ENCODE measurements at regions not wholly inside any gene's neighbourhood (a gene's known extent, or its start where the extent isn't known, plus 50 kb on each side); places are given as distances from the start of the nearest gene placed in this dataset.
"Not testable (repeated sequence)": the region's sequence is repeated elsewhere in the genome, so short reads cannot be mapped to it uniquely, and the experiment has no call there.

DNA sequence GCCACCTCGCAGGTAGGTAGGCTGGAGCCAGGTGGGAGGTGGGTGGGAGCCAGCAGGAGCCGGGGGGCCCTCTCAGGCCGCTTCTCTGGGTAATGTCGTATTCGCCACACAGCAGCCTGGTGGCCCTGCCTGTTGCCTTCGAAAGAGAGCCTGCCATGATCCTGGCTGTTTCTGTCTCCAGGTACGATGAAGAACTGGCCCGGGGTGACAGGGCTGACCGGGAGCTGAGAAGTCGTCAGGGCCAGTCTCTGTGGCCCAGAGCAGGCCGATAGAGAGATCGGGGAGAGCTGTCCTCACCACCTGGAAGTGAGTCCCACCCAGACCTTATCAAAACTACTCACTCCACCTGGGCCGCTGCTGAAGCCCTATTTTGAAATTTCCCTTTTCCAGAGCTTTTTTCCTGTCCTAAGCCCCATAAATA, 123.9 kb upstream of the TPTE start:
- TF ChIP-seq, protein P1, sequence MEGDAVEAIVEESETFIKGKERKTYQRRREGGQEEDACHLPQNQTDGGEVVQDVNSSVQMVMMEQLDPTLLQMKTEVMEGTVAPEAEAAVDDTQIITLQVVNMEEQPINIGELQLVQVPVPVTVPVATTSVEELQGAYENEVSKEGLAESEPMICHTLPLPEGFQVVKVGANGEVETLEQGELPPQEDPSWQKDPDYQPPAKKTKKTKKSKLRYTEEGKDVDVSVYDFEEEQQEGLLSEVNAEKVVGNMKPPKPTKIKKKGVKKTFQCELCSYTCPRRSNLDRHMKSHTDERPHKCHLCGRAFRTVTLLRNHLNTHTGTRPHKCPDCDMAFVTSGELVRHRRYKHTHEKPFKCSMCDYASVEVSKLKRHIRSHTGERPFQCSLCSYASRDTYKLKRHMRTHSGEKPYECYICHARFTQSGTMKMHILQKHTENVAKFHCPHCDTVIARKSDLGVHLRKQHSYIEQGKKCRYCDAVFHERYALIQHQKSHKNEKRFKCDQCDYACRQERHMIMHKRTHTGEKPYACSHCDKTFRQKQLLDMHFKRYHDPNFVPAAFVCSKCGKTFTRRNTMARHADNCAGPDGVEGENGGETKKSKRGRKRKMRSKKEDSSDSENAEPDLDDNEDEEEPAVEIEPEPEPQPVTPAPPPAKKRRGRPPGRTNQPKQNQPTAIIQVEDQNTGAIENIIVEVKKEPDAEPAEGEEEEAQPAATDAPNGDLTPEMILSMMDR (IDR thresholded peaks at IDR 0.05): not testable (repeated sequence)
- not testable (repeated sequence) for TF ChIP-seq POLR2A (IDR thresholded peaks at IDR 0.05)

Measured in heart left ventricle (tissue), 13 donors.